ENCODE measurements at regions not wholly inside any gene's neighbourhood (a gene's known extent, or its start where the extent isn't known, plus 50 kb on each side); places are given as distances from the start of the nearest gene placed in this dataset.

- Histone ChIP-seq H3K79me2 (ENCODE audit: control insufficient read depth, insufficient read depth, low read length) (no peaks in the 10 kb centered on the region), H4K20me1 (replicated peaks; ENCODE audit: control insufficient read depth, insufficient read depth, low read length) (0 out of 2 replicates have a peak, but pooled peaks cover 3% of the 10 kb centered on the region), H3K27ac (ENCODE audit: extremely low read depth, low read depth, low read length) (no peak overlapping the region), H3K4me1 (replicated peaks in 1 of 2; ENCODE audit: control insufficient read depth in 2 of 2, insufficient read depth in 2 of 2, low read length in 2 of 2) (no peaks in the 10 kb centered on the region; a peak in 1 of 5 replicates), H3K9me1 (ENCODE audit: control insufficient read depth, insufficient read depth, low read length) (no peaks in the 10 kb centered on the region), H2AFZ (ENCODE audit: low read depth, low read length) (no peak overlapping the region), H3K4me3 (no peak overlapping the region), H3K36me3 (ENCODE audit: control insufficient read depth, insufficient read depth, low read length) (no peaks in the 10 kb centered on the region), H3K9me3 (replicated peaks; ENCODE audit: control insufficient read depth, insufficient read depth, low read depth, low read length) (no peaks in the 10 kb centered on the region), H3K27me3 (ENCODE audit: control insufficient read depth in 2 of 2, insufficient read depth in 2 of 2, low read length in 2 of 2) (peaks cover 0 to 7% of the 10 kb centered on the region in 2 experiments; a peak in 2 of 5 replicates), H3K4me2 (ENCODE audit: insufficient read depth, low read length) (no peak overlapping the region), H3K9ac (ENCODE audit: insufficient read depth in 1 of 2, low read depth in 2 of 2, low read length in 2 of 2) (no peak overlapping the region)
- no TSS peak for BruUV-seq (replicated peaks)
- WGBS (ENCODE audit: insufficient coverage, low coverage, missing lambda C conversion rate) = 0% methylated on average over 1 of the region's 3 CpGs
- FAIRE-seq (no peak), ATAC-seq (no peak), DNase-seq (ENCODE audit: extremely low read depth in 1 of 4, low spot score in 3 of 4) (no peak)
- in situ Hi-C loops (cut with MboI) (no loop called here), intact Hi-C loops (cut with micrococcal nuclease) (no loop called here)
- ChIA-PET POLR2A (no interaction called here), CTCF (ENCODE audit: low intra/inter-chr PET ratio) (no interaction called here)
- no peak for TF ChIP-seq U2AF2 (optimal IDR thresholded peaks at IDR 0.05; ENCODE audit: low read depth, low read length)
- TF ChIP-seq NRF1 (conservative IDR thresholded peaks at IDR 0.05 in 1 of 2, IDR thresholded peaks at IDR 0.05 in 1 of 2) = 0 out of 4 replicates have a peak, but pooled peaks of 1 of the 2 experiments have one; percentile 1
Observed at GRCh38 chr18:48472610-48473009, 63.4 kb upstream of the ZBTB7C start.

- ChIA-PET CTCF (ENCODE audit: low intra/inter-chr PET ratio) (no interaction called here), POLR2A (interaction anchor here (0.6 kb wide), 1 partner anchor 196 kb away, joined by 3 read pairs; no protein-coding TSS in a partner anchor)
- no peak overlapping the region for H3K4me3 ChIP-seq
- H3K9me1 ChIP-seq (ENCODE audit: control insufficient read depth, insufficient read depth, low read length) = no peaks in the 10 kb centered on the region
- no peak overlapping the region for H2AFZ ChIP-seq (ENCODE audit: low read depth, low read length)
- H3K36me3 ChIP-seq (ENCODE audit: control insufficient read depth, insufficient read depth, low read length) = no peaks in the 10 kb centered on the region
- H3K79me2 ChIP-seq (ENCODE audit: control insufficient read depth, insufficient read depth, low read length) = no peaks in the 10 kb centered on the region
- intact Hi-C loops (cut with micrococcal nuclease) = no loop called here
- H3K27ac ChIP-seq (ENCODE audit: extremely low read depth, low read depth, low read length) = no peak overlapping the region
- H3K9me3 ChIP-seq (replicated peaks; ENCODE audit: control insufficient read depth, insufficient read depth, low read depth, low read length) = no peaks in the 10 kb centered on the region
- 0 out of 2 replicates have a peak, but pooled peaks cover under 1% of the 10 kb centered on the region for H4K20me1 ChIP-seq (replicated peaks; ENCODE audit: control insufficient read depth, insufficient read depth, low read length)
- H3K27me3 ChIP-seq (ENCODE audit: control insufficient read depth in 2 of 2, insufficient read depth in 2 of 2, low read length in 2 of 2) = peaks cover 0 to 7% of the 10 kb centered on the region in 2 experiments; a peak in 2 of 5 replicates
- no TSS peak for BruUV-seq (replicated peaks)
- no peak overlapping the region for H3K9ac ChIP-seq (ENCODE audit: insufficient read depth in 1 of 2, low read depth in 2 of 2, low read length in 2 of 2)
- WGBS (ENCODE audit: insufficient coverage, low coverage, missing lambda C conversion rate) = 2% methylated on average over 5 of the region's 5 CpGs
- no peak for FAIRE-seq
- in situ Hi-C loops (cut with MboI) = no loop called here
- ATAC-seq = no peak
- DNase-seq (ENCODE audit: extremely low read depth in 1 of 4, low spot score in 3 of 4) = no peak
- no peaks in the 10 kb centered on the region; a peak in 1 of 5 replicates for H3K4me1 ChIP-seq (replicated peaks in 1 of 2; ENCODE audit: control insufficient read depth in 2 of 2, insufficient read depth in 2 of 2, low read length in 2 of 2)
- H3K4me2 ChIP-seq (ENCODE audit: insufficient read depth, low read length) = no peak overlapping the region
- TF ChIP-seq PBX2 (CRISPR knock-in tag; IDR thresholded peaks at IDR 0.05; ENCODE audit: low read depth) (no peak), PBX2 (tag; conservative IDR thresholded peaks at IDR 0.05; ENCODE audit: low read depth) (no peak), KLF13 (tag; IDR thresholded peaks at IDR 0.05; ENCODE audit: borderline replicate concordance, low read depth) (no peak), CSDE1 (IDR thresholded peaks at IDR 0.05) (no peak), MBD2 (IDR thresholded peaks at IDR 0.05; ENCODE audit: borderline replicate concordance, low read depth) (no peak), ZBED1 (IDR thresholded peaks at IDR 0.05) (no peak), ZHX1 (conservative IDR thresholded peaks at IDR 0.05; ENCODE audit: low read length) (no peak), STAG1 (CRISPR knock-in tag; IDR thresholded peaks at IDR 0.05; ENCODE audit: borderline replicate concordance) (no peak), C11orf30 (IDR thresholded peaks at IDR 0.05; ENCODE audit: low read depth) (no peak)
Observed at GRCh38 chr18:48470484-48471180, 61.4 kb upstream of the ZBTB7C start.

Data from K562 (cell line).